HL-60 (cell line): ENCODE measurements at regions not wholly inside any gene's neighbourhood (a gene's known extent, or its start where the extent isn't known, plus 50 kb on each side); places are given as distances from the start of the nearest gene placed in this dataset.

Source experiments
- GABPA ChIP-seq: IDR thresholded peaks from 2 replicates; pipeline ENCODE4 v1.6.1; 2012; ENCODE audit warnings: low read depth
- POLR2AphosphoS5 ChIP-seq: IDR thresholded peaks from 2 replicates; pipeline ENCODE4 v1.6.1; 2012; ENCODE audit warnings: low read depth
- REST ChIP-seq: IDR thresholded peaks from 2 replicates; pipeline ENCODE4 v1.6.1; 2012; ENCODE audit warnings: low read depth; ENCODE audit not compliant: insufficient replicate concordance
- TF ChIP-seq, protein P1 (sequence below): IDR thresholded peaks from one replicate; pipeline ENCODE4 v1.5.1; 2011; ENCODE audit warnings: low read length, control low read depth, inconsistent platforms; ENCODE audit not compliant: insufficient read depth

GRCh38 chr6:12481292-12481691 lies 191.1 kb downstream of the EDN1 start:
- TF ChIP-seq, protein P1, sequence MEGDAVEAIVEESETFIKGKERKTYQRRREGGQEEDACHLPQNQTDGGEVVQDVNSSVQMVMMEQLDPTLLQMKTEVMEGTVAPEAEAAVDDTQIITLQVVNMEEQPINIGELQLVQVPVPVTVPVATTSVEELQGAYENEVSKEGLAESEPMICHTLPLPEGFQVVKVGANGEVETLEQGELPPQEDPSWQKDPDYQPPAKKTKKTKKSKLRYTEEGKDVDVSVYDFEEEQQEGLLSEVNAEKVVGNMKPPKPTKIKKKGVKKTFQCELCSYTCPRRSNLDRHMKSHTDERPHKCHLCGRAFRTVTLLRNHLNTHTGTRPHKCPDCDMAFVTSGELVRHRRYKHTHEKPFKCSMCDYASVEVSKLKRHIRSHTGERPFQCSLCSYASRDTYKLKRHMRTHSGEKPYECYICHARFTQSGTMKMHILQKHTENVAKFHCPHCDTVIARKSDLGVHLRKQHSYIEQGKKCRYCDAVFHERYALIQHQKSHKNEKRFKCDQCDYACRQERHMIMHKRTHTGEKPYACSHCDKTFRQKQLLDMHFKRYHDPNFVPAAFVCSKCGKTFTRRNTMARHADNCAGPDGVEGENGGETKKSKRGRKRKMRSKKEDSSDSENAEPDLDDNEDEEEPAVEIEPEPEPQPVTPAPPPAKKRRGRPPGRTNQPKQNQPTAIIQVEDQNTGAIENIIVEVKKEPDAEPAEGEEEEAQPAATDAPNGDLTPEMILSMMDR: no peak
- TF ChIP-seq POLR2AphosphoS5: no peak
- TF ChIP-seq GABPA: no peak
- no peak for TF ChIP-seq REST
